ENCODE measurements at regions not wholly inside any gene's neighbourhood (a gene's known extent, or its start where the extent isn't known, plus 50 kb on each side); places are given as distances from the start of the nearest gene placed in this dataset.

DNA sequence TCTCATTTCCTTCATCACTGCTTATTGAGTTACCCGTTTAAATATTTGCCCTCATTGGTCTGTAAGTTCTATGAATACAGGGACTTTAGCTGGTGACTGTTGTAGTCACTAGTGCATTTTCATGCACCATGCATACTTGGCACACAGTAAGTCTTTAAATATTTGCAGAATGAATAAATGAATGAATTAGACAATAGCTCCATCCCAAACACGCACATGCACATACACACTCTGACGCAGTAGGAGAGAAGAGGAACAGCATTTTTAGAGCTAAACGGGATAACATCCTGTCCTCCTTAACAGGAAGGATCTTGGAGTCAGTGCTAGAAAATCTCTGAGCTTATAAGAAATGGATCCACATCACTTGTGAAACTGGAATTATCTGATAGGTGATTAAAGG, 447.7 kb downstream of the KIF4B start:
- DNase-seq (ENCODE audit: low read depth, low spot score) (no peak), ATAC-seq (no peak)
- Histone ChIP-seq H3K9me3 (ENCODE audit: control insufficient read depth in 1 of 2, insufficient read depth in 1 of 2, low read depth in 1 of 2, low read length in 2 of 2) (no peaks in the 10 kb centered on the region), H3K4me1 (ENCODE audit: control insufficient read depth in 1 of 2, insufficient read depth in 2 of 2, low read length in 2 of 2) (no peaks in the 10 kb centered on the region), H3K9ac (ENCODE audit: low read length) (no peak overlapping the region), H3K36me3 (ENCODE audit: control insufficient read depth in 1 of 2, insufficient read depth in 2 of 2, low read length in 2 of 2) (no peaks in the 10 kb centered on the region), H3K27me3 (ENCODE audit: insufficient read depth, low read length) (no peaks in the 10 kb centered on the region), H3K79me2 (ENCODE audit: insufficient read depth, low read length) (no peaks in the 10 kb centered on the region), H4K20me1 (ENCODE audit: insufficient read depth) (no peaks in the 10 kb centered on the region), H3K4me2 (ENCODE audit: low read length) (no peak overlapping the region), H3K27ac (ENCODE audit: low read depth, low read length) (no peak overlapping the region), H2AFZ (ENCODE audit: low read depth, low read length, poor library complexity, severe bottlenecking) (no peak overlapping the region), H3K4me3 (replicated peaks in 1 of 2; ENCODE audit: low read depth in 1 of 2, low read length in 2 of 2) (no peak overlapping the region), H3K9me2 (ENCODE audit: insufficient read depth) (no peaks in the 10 kb centered on the region)
- ChIA-PET RAD21 (ENCODE audit: low non-redundant PET in 1 of 2, low total read pairs in 2 of 2, uncharacterized antibody in 2 of 2, unreplicated experiment in 2 of 2) (no interaction called here), POLR2A (no interaction called here), CTCF (no interaction called here)
- BruUV-seq (replicated peaks): no TSS peak
- TF ChIP-seq RAD21 (IDR thresholded peaks at IDR 0.05; ENCODE audit: low read depth): no peak
- TF ChIP-seq, protein P1, sequence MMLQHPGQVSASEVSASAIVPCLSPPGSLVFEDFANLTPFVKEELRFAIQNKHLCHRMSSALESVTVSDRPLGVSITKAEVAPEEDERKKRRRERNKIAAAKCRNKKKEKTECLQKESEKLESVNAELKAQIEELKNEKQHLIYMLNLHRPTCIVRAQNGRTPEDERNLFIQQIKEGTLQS (IDR thresholded peaks at IDR 0.05): no peak
- no peak for TF ChIP-seq CBX3 (IDR thresholded peaks at IDR 0.05; ENCODE audit: low read depth)
- TF ChIP-seq SRF (IDR thresholded peaks at IDR 0.05; ENCODE audit: low read depth): no peak
- no peak for TF ChIP-seq YY1 (IDR thresholded peaks at IDR 0.05; ENCODE audit: extremely low read depth, insufficient replicate concordance, low read depth, low read length)
- no peak for TF ChIP-seq CEBPB (IDR thresholded peaks at IDR 0.05; ENCODE audit: low read depth)
- no peak for TF ChIP-seq POLR2AphosphoS5 (IDR thresholded peaks at IDR 0.05; ENCODE audit: low read depth, low read length)
- no peak for TF ChIP-seq POLR2A (IDR thresholded peaks at IDR 0.05; ENCODE audit: borderline replicate concordance, extremely low read depth, insufficient read depth, insufficient read length)
- TF ChIP-seq ELF1 (IDR thresholded peaks at IDR 0.05; ENCODE audit: borderline replicate concordance, low read depth): no peak
- no peak for TF ChIP-seq CTCF (IDR thresholded peaks at IDR 0.05 in 2 of 3, conservative IDR thresholded peaks at IDR 0.05 in 1 of 3; ENCODE audit: borderline replicate concordance in 1 of 3, insufficient read depth in 1 of 3, low read depth in 2 of 3, low read length in 2 of 3)
- TF ChIP-seq EGR1 (IDR thresholded peaks at IDR 0.05; ENCODE audit: low read depth): no peak
- no peak for TF ChIP-seq EZH2phosphoT487 (IDR thresholded peaks at IDR 0.05; ENCODE audit: borderline replicate concordance)
- TF ChIP-seq, protein P2, sequence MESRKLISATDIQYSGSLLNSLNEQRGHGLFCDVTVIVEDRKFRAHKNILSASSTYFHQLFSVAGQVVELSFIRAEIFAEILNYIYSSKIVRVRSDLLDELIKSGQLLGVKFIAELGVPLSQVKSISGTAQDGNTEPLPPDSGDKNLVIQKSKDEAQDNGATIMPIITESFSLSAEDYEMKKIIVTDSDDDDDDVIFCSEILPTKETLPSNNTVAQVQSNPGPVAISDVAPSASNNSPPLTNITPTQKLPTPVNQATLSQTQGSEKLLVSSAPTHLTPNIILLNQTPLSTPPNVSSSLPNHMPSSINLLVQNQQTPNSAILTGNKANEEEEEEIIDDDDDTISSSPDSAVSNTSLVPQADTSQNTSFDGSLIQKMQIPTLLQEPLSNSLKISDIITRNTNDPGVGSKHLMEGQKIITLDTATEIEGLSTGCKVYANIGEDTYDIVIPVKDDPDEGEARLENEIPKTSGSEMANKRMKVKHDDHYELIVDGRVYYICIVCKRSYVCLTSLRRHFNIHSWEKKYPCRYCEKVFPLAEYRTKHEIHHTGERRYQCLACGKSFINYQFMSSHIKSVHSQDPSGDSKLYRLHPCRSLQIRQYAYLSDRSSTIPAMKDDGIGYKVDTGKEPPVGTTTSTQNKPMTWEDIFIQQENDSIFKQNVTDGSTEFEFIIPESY (IDR thresholded peaks at IDR 0.05; ENCODE audit: extremely low read depth, insufficient replicate concordance, low read length): no peak
- TF ChIP-seq REST (IDR thresholded peaks at IDR 0.05; ENCODE audit: low read depth): no peak
- TF ChIP-seq ZFX (IDR thresholded peaks at IDR 0.05): no peak
- TF ChIP-seq TCF7L2 (IDR thresholded peaks at IDR 0.05; ENCODE audit: borderline replicate concordance, extremely low read depth, insufficient read depth, insufficient read length): no peak
- intact Hi-C loops (cut with micrococcal nuclease): no loop called here
